GOT3 (cell line): ENCODE measurements at regions not wholly inside any gene's neighbourhood (a gene's known extent, or its start where the extent isn't known, plus 50 kb on each side); places are given as distances from the start of the nearest gene placed in this dataset.

ENCODE experiments used
- DNase-seq: peaks from one replicate; lab custom pipeline; 2025; ENCODE audit warnings: mixed read lengths; lab: John Stamatoyannopoulos, UW

- no peak for DNase-seq
These were observed 289.5 kb downstream of the CDCA7 start for GRCh38 chr2:173644146-173644545.

GRCh38 chr2:173647681-173648311 lies 293.1 kb downstream of the CDCA7 start:
- no peak for DNase-seq

- no peak for DNase-seq
These were observed 294.1 kb downstream of the CDCA7 start for GRCh38 chr2:173648816-173649215.

GRCh38 chr2:173649527-173650219 lies 295.0 kb downstream of the CDCA7 start:
- no peak for DNase-seq

- DNase-seq: no peak
These were observed 297.2 kb downstream of the CDCA7 start for GRCh38 chr2:173651891-173652290.

GRCh38 chr2:173652311-173652710 lies 297.6 kb downstream of the CDCA7 start:
- DNase-seq: no peak

GRCh38 chr2:173652767-173653431 lies 298.2 kb downstream of the CDCA7 start:
- DNase-seq: peak; percentile 41

- no peak for DNase-seq
These were observed 298.7 kb downstream of the CDCA7 start for GRCh38 chr2:173653432-173653805.

- DNase-seq: no peak
These were observed 299.7 kb downstream of the CDCA7 start for GRCh38 chr2:173654161-173654895.

GRCh38 chr2:173654896-173655265 lies 300.2 kb downstream of the CDCA7 start:
- no peak for DNase-seq

- no peak for DNase-seq
These were observed 301.4 kb downstream of the CDCA7 start for GRCh38 chr2:173656086-173656485.

- no peak for DNase-seq
These were observed 303.5 kb downstream of the CDCA7 start for GRCh38 chr2:173657996-173658717.

GRCh38 chr2:173658946-173659371 lies 304.3 kb downstream of the CDCA7 start:
- no peak for DNase-seq

GRCh38 chr2:173659509-173659908 lies 304.8 kb downstream of the CDCA7 start:
- no peak for DNase-seq

GRCh38 chr2:173661586-173661985 lies 303.6 kb downstream of the SP3 start:
- no peak for DNase-seq

GRCh38 chr2:173663353-173663752 lies 301.8 kb downstream of the SP3 start:
- no peak for DNase-seq

GRCh38 chr2:173663835-173664512 lies 301.2 kb downstream of the SP3 start:
- no peak for DNase-seq

- DNase-seq: no peak
These were observed 300.7 kb downstream of the SP3 start for GRCh38 chr2:173664513-173664910.

- no peak for DNase-seq
These were observed 298.8 kb downstream of the SP3 start for GRCh38 chr2:173666171-173666888.

- DNase-seq: no peak
These were observed 298.2 kb downstream of the SP3 start for GRCh38 chr2:173667014-173667413.

- DNase-seq: no peak
These were observed 297.8 kb downstream of the SP3 start for GRCh38 chr2:173667415-173667814.
